K562 (cell line): ENCODE measurements at regions not wholly inside any gene's neighbourhood (a gene's known extent, or its start where the extent isn't known, plus 50 kb on each side); places are given as distances from the start of the nearest gene placed in this dataset.

Experiments used
- ATAC-seq: fragments of 200-7000 bp; cut with Tn5 transposase; 3 replicates; pipeline ENCODE4 v1.9.1; 2020; ENCODE audit warnings: moderate library complexity
- BruUV-seq: library from RNA; stranded (reverse); fragments of 400-500 nt; replicated peaks from 2 replicates; lab custom pipeline; 2021; lab: Mats Ljungman, UMichigan
- CTCF ChIA-PET: fragments of 300-600 bp; formaldehyde crosslinking; extraction: SDS; loops from one replicate; lab custom pipeline; 2021; ENCODE audit warnings: low intra/inter-chr PET ratio; lab: Yijun Ruan, JAX
- POLR2A ChIA-PET: fragments of 300-600, 350-650 bp; sonication (Branson Sonifier 250); formaldehyde crosslinking; extraction: SDS; loops from one replicate; lab custom pipeline; 2021; ENCODE audit warnings: antibody characterized with exemption, inconsistent platforms; lab: Yijun Ruan, JAX
- DNase-seq, 4 experiments: peaks; one replicate each; pipeline versions ENCODE4 v3.0.0 to v3.0.0-alpha.2; 2011 to 2018; ENCODE audit warnings: low spot score in 3 of 4, mixed read lengths in 3 of 4; ENCODE audit errors: extremely low read depth in 1 of 4
- FAIRE-seq: peaks from 2 replicates; lab custom pipeline; 2011; peaks lifted over from hg19 to GRCh38; lab: Jason Lieb, UNC
- H2AFZ ChIP-seq: 2 replicates; pipeline ENCODE4 v1.6.0; 2011; ENCODE audit warnings: low read depth, low read length, control low read depth, inconsistent platforms
- H3K27ac ChIP-seq: fragments of 200-600 bp; 3 replicates; pipeline ENCODE4 v1.8.0; 2011; ENCODE audit warnings: low read depth, mild to moderate bottlenecking, control low read depth, inconsistent platforms, low read length, moderate library complexity, mixed read lengths; ENCODE audit errors: extremely low read depth
- H3K27me3 ChIP-seq, 2 experiments: fragments of 300-600 bp in 1 of 2; 2 replicates in 1 of 2; 3 replicates in 1 of 2; pipeline versions ENCODE4 v1.6.0 to v1.8.0; 2011; ENCODE audit warnings: inconsistent platforms in 2 of 2, low read length in 2 of 2, mild to moderate bottlenecking in 1 of 2, mixed read lengths in 1 of 2, moderate library complexity in 1 of 2; ENCODE audit not compliant: control insufficient read depth in 2 of 2, insufficient read depth in 2 of 2
- H3K36me3 ChIP-seq: fragments of 300-600 bp; 3 replicates; pipeline ENCODE4 v1.8.0; 2011; ENCODE audit warnings: mild to moderate bottlenecking, low read length, inconsistent platforms; ENCODE audit not compliant: control insufficient read depth, insufficient read depth
- H3K4me1 ChIP-seq, 2 experiments: fragments of 200-600 bp in 1 of 2; replicated peaks in 1 of 2; 2 replicates in 1 of 2; 3 replicates in 1 of 2; pipeline versions ENCODE4 v1.5.1 to v1.8.0; 2011; ENCODE audit warnings: inconsistent platforms in 2 of 2, low read length in 2 of 2, mild to moderate bottlenecking in 1 of 2, mixed read lengths in 1 of 2, moderate library complexity in 1 of 2; ENCODE audit not compliant: control insufficient read depth in 2 of 2, insufficient read depth in 2 of 2
- H3K4me2 ChIP-seq: 2 replicates; pipeline ENCODE4 v1.6.1; 2011; ENCODE audit warnings: low read length, control low read depth, inconsistent platforms, mixed read lengths; ENCODE audit not compliant: insufficient read depth
- H3K4me3 ChIP-seq: fragments of 200-600 bp; sonication (generic), shearing (Covaris generic); 2 replicates; pipeline ENCODE4 v1.5.1; 2016; ENCODE audit warnings: control low read depth, inconsistent platforms
- H3K79me2 ChIP-seq: fragments of 200-600 bp; 3 replicates; pipeline ENCODE4 v1.8.0; 2011; ENCODE audit warnings: low read length, inconsistent platforms; ENCODE audit not compliant: control insufficient read depth, insufficient read depth
- H3K9ac ChIP-seq, 2 experiments: 2 replicates each; pipeline versions ENCODE4 v1.6.0 to v1.6.1; 2011; ENCODE audit warnings: low read depth in 2 of 2, low read length in 2 of 2, control low read depth in 1 of 2, inconsistent platforms in 1 of 2, mild to moderate bottlenecking in 1 of 2, mixed read lengths in 1 of 2; ENCODE audit not compliant: insufficient read depth in 1 of 2
- H3K9me1 ChIP-seq: one replicate; pipeline ENCODE4 v1.6.0; 2011; ENCODE audit warnings: inconsistent platforms, mild to moderate bottlenecking, low read length, moderate library complexity; ENCODE audit not compliant: control insufficient read depth, insufficient read depth
- H3K9me3 ChIP-seq: replicated peaks from 2 replicates; pipeline ENCODE4 v1.5.1; 2011; ENCODE audit warnings: low read depth, low read length, inconsistent platforms; ENCODE audit not compliant: control insufficient read depth, insufficient read depth
- H4K20me1 ChIP-seq: replicated peaks from 2 replicates; pipeline ENCODE4 v1.6.1; 2011; ENCODE audit warnings: low read length, inconsistent platforms, mixed read lengths; ENCODE audit not compliant: control insufficient read depth, insufficient read depth
- CBX3 ChIP-seq, 2 experiments: IDR thresholded peaks; 1 replicate in 1 of 2; 2 replicates in 1 of 2; pipeline ENCODE4 v1.6.1; 2012; ENCODE audit warnings: inconsistent platforms in 2 of 2, low read length in 2 of 2, borderline replicate concordance in 1 of 2, control low read depth in 1 of 2
- KDM2B ChIP-seq: fragments of 250-450 bp; sonication (Bioruptor Pico); IDR thresholded peaks from 2 replicates; pipeline ENCODE4 v1.8.0; 2021; ENCODE audit warnings: mild to moderate bottlenecking, moderate library complexity
- RBM15 ChIP-seq: fragments of 200-400 bp; formaldehyde crosslinking; IDR thresholded peaks from 2 replicates; pipeline ENCODE4 v1.6.1; 2018; ENCODE audit warnings: mild to moderate bottlenecking, low read length, moderate library complexity; ENCODE audit not compliant: insufficient read depth
- ZEB2 ChIP-seq: fragments of 450-650 bp; IDR thresholded peaks from 2 replicates; pipeline ENCODE4 v1.6.1; 2016
- ZNF586 ChIP-seq: fragments of 450-650 bp; formaldehyde crosslinking; conservative IDR thresholded peaks from 2 replicates; pipeline ENCODE4 v1.4.0; 2020; ENCODE audit warnings: mild to moderate bottlenecking, moderate library complexity
- WGBS: fragments of 100-300 bp; shearing (Covaris generic); methylation state at CpG from one replicate; pipeline ENCODE4 v1.1.6; 2016; ENCODE audit warnings: low coverage, mixed read lengths; ENCODE audit not compliant: insufficient coverage; ENCODE audit errors: missing lambda C conversion rate; 5-methylcytosine and 5-hydroxymethylcytosine counted together
- in situ Hi-C: fragments of 300-500 bp; cut with MboI; formaldehyde crosslinking; loops from 4 replicates; pipeline ENCODE4 v1.15.0; 2018; ENCODE audit warnings: inconsistent platforms, mixed read lengths
- intact Hi-C: fragments of 100-400 bp; cut with micrococcal nuclease; formaldehyde crosslinking; loops from 2 replicates; pipeline ENCODE4 v1.14.2; 2022
- TF ChIP-seq, protein P1 (sequence below): fragments of 450-650 bp; formaldehyde crosslinking; conservative IDR thresholded peaks from 2 replicates; pipeline ENCODE4 v1.4.0; 2022; ENCODE audit warnings: mild to moderate bottlenecking, missing genetic modification characterization
- TF ChIP-seq, protein P2 (sequence below): fragments of 200-800 bp; sonication (Bioruptor generic); IDR thresholded peaks from 2 replicates; pipeline ENCODE4 v1.6.1; 2016; ENCODE audit warnings: missing genetic modification characterization, missing compliant biosample characterization
- TF ChIP-seq, protein P3 (sequence below): fragments of 250-450 bp; sonication (Bioruptor Pico); IDR thresholded peaks from 2 replicates; pipeline ENCODE4 v1.5.0; 2020; ENCODE audit warnings: mild to moderate bottlenecking

DNA sequence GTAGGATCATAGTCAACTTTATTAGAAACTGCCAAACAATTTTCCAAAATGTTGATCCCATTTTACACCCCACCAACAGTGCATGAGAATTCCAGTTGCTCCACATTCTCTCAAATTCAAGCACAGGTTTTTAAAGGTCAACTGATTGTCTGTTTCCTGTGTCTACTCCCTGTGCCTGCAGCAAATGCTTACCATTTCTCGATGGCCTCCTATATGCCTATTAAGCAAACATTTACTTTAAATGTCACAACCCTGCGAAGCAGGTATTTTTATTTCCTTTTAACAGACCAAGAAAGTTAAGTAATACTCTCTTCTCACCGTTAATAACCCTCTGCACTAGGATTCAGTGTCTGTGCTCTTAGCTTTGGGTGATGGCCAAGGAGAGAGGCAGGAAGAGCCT lies 163.8 kb upstream of the EPB41L3 start:
- Histone ChIP-seq H2AFZ (no peak overlapping the region), H3K4me1 (no peaks in the 10 kb centered on the region), H3K4me3 (no peak overlapping the region), H3K9me3 (peaks cover 2% of the 10 kb centered on the region; the same call in 1 of the 2 replicates), H3K79me2 (no peaks in the 10 kb centered on the region), H3K27me3 (no peaks in the 10 kb centered on the region), H3K36me3 (no peaks in the 10 kb centered on the region), H3K27ac (no peak overlapping the region), H3K4me2 (no peak overlapping the region), H3K9ac (no peak overlapping the region), H4K20me1 (no peaks in the 10 kb centered on the region), H3K9me1 (no peaks in the 10 kb centered on the region)
- DNase-seq: no peak
- POLR2A ChIA-PET: no interaction called here
- CTCF ChIA-PET: no interaction called here
- intact Hi-C loops: no loop called here
- ATAC-seq: no peak
- no peak for FAIRE-seq
- no TSS peak for BruUV-seq
- 0% methylated on average over 3 of the region's 3 CpGs for WGBS
- in situ Hi-C loops: no loop called here
- TF ChIP-seq, protein P1, sequence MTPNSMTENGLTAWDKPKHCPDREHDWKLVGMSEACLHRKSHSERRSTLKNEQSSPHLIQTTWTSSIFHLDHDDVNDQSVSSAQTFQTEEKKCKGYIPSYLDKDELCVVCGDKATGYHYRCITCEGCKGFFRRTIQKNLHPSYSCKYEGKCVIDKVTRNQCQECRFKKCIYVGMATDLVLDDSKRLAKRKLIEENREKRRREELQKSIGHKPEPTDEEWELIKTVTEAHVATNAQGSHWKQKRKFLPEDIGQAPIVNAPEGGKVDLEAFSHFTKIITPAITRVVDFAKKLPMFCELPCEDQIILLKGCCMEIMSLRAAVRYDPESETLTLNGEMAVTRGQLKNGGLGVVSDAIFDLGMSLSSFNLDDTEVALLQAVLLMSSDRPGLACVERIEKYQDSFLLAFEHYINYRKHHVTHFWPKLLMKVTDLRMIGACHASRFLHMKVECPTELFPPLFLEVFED (CRISPR knock-in tag): no peak
- TF ChIP-seq ZEB2: no peak
- TF ChIP-seq CBX3 (IDR thresholded peaks at IDR 0.05; ENCODE audit: borderline replicate concordance in 1 of 2, low read length in 2 of 2): no peak

DNA sequence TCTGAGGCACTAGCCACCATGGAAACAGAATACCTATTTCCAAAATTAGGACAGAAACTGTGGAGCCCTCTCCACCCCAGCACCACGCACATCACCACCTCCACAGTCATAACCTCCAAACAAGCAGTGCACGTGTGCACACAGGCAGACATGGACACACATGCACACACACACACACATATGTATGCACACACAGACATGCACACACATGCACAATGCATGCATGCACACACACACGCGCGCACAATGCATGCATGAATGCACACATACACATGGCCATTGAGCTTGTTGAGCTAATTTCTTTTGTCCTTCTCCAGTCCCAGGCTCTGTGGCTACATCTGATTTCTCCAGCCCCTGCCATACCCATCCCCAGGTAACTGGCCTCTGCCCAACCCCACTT lies 161.6 kb upstream of the EPB41L3 start:
- no peaks in the 10 kb centered on the region for H3K9me1 ChIP-seq
- H3K9me3 ChIP-seq: peaks cover 2% of the 10 kb centered on the region; the same call in 1 of the 2 replicates
- FAIRE-seq: no peak
- no peaks in the 10 kb centered on the region for H3K36me3 ChIP-seq
- 0% methylated on average over 5 of the region's 5 CpGs for WGBS
- H3K27ac ChIP-seq: no peak overlapping the region
- no peaks in the 10 kb centered on the region for H3K27me3 ChIP-seq
- no peak overlapping the region for H3K4me2 ChIP-seq
- in situ Hi-C loops: no loop called here
- no peak overlapping the region for H3K4me3 ChIP-seq
- ATAC-seq: no peak
- ChIA-PET CTCF (no interaction called here), POLR2A (no interaction called here)
- intact Hi-C loops: no loop called here
- no peaks in the 10 kb centered on the region for H4K20me1 ChIP-seq
- BruUV-seq: no TSS peak
- no peak for DNase-seq
- H2AFZ ChIP-seq: no peak overlapping the region
- H3K79me2 ChIP-seq: no peaks in the 10 kb centered on the region
- H3K4me1 ChIP-seq: no peaks in the 10 kb centered on the region
- no peak overlapping the region for H3K9ac ChIP-seq
- TF ChIP-seq ZNF586 (no peak), ZEB2 (no peak), RBM15 (no peak), KDM2B (CRISPR knock-in tag) (no peak)
- TF ChIP-seq, protein P2, sequence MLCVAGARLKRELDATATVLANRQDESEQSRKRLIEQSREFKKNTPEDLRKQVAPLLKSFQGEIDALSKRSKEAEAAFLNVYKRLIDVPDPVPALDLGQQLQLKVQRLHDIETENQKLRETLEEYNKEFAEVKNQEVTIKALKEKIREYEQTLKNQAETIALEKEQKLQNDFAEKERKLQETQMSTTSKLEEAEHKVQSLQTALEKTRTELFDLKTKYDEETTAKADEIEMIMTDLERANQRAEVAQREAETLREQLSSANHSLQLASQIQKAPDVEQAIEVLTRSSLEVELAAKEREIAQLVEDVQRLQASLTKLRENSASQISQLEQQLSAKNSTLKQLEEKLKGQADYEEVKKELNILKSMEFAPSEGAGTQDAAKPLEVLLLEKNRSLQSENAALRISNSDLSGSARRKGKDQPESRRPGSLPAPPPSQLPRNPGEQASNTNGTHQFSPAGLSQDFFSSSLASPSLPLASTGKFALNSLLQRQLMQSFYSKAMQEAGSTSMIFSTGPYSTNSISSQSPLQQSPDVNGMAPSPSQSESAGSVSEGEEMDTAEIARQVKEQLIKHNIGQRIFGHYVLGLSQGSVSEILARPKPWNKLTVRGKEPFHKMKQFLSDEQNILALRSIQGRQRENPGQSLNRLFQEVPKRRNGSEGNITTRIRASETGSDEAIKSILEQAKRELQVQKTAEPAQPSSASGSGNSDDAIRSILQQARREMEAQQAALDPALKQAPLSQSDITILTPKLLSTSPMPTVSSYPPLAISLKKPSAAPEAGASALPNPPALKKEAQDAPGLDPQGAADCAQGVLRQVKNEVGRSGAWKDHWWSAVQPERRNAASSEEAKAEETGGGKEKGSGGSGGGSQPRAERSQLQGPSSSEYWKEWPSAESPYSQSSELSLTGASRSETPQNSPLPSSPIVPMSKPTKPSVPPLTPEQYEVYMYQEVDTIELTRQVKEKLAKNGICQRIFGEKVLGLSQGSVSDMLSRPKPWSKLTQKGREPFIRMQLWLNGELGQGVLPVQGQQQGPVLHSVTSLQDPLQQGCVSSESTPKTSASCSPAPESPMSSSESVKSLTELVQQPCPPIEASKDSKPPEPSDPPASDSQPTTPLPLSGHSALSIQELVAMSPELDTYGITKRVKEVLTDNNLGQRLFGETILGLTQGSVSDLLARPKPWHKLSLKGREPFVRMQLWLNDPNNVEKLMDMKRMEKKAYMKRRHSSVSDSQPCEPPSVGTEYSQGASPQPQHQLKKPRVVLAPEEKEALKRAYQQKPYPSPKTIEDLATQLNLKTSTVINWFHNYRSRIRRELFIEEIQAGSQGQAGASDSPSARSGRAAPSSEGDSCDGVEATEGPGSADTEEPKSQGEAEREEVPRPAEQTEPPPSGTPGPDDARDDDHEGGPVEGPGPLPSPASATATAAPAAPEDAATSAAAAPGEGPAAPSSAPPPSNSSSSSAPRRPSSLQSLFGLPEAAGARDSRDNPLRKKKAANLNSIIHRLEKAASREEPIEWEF (CRISPR knock-in tag): no peak
- TF ChIP-seq, protein P3, sequence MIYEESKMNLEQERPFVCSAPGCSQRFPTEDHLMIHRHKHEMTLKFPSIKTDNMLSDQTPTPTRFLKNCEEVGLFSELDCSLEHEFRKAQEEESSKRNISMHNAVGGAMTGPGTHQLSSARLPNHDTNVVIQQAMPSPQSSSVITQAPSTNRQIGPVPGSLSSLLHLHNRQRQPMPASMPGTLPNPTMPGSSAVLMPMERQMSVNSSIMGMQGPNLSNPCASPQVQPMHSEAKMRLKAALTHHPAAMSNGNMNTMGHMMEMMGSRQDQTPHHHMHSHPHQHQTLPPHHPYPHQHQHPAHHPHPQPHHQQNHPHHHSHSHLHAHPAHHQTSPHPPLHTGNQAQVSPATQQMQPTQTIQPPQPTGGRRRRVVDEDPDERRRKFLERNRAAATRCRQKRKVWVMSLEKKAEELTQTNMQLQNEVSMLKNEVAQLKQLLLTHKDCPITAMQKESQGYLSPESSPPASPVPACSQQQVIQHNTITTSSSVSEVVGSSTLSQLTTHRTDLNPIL (CRISPR knock-in tag): no peak
